ENCODE measurements at regions not wholly inside any gene's neighbourhood (a gene's known extent, or its start where the extent isn't known, plus 50 kb on each side); places are given as distances from the start of the nearest gene placed in this dataset.

DNA sequence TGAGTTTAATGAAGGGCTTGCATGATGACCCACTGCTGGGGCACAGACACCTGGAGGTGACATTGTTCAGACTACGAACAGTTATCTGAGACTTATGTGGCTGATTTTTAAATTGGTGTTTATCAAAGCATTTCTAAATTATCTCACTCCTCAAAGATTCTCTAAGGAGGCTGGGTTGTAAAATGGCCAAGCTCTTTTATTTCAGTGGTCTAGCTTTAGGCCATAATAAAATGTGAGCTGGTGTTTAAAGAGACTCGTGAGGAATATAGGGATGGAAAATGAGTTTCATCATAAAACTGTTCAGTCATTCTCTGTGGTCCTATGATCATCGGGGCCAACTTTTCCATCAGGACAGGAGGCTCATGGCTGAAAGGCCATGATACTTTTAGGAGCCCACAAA, 93.4 kb downstream of the SPP2 start:
- no peak for TF ChIP-seq POLR2A (IDR thresholded peaks at IDR 0.05)
- TF ChIP-seq CTCF (IDR thresholded peaks at IDR 0.05), result no peak

Measured in thyroid gland (tissue), 4 donors.